Breast epithelium (tissue), 3 donors: ENCODE measurements at regions not wholly inside any gene's neighbourhood (a gene's known extent, or its start where the extent isn't known, plus 50 kb on each side); places are given as distances from the start of the nearest gene placed in this dataset.

Experiments used
- POLR2A ChIP-seq: fragments of 450-650 bp; IDR thresholded peaks from one replicate; pipeline ENCODE4 v1.6.1; 2016; ENCODE audit warnings: antibody characterized with exemption, mild to moderate bottlenecking, moderate library complexity
- POLR2AphosphoS5 ChIP-seq, 3 donors: sonication (generic); formaldehyde crosslinking; IDR thresholded peaks; one replicate each; pipeline ENCODE4 v1.6.1; 2017; ENCODE audit warnings: antibody characterized with exemption in 3 of 3
- TF ChIP-seq, protein P1 (sequence below), 3 donors: fragments of 450-650 bp; IDR thresholded peaks; one replicate each; pipeline ENCODE4 v1.5.1; 2016 to 2017; ENCODE audit warnings: antibody characterized with exemption in 3 of 3, mild to moderate bottlenecking in 3 of 3, moderate library complexity in 3 of 3

DNA sequence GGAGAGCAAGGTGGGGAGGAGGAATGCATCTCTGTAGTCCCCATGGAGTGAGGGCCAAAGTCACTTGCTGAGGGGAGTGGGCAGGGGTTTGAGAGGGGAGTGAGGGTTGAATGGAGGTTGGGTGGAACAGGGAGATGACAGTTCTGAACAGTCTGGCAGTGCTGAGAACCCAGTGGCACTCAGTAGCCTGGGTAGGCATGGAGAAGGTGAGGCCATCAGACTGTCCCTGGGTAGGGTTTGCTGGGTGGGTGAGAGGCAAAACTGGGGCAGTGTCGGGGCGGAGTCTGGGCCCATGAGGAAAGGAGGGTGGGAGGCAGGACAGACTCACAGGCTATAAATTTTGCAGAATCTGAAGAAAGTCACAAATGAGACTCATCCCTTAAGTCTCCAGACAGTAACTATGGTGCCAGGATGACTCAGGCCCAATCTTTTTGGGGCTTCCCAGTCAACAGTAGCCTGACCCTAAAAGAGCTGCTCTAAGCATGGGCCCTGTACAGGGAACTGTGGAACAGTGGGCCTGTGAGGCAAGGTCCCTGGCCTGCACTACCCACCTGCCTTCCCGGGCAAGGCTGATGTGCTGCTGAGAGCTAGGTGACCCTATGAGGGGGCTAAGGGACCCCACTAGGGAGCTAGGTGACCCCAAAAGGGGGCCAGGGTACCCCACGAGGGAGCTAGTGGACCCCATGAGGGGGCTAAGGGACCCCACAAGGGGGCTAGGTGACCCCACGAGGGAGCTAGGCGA, 51.0 kb upstream of the DMRTB1 start:
- TF ChIP-seq POLR2A = no peak
- TF ChIP-seq, protein P1, sequence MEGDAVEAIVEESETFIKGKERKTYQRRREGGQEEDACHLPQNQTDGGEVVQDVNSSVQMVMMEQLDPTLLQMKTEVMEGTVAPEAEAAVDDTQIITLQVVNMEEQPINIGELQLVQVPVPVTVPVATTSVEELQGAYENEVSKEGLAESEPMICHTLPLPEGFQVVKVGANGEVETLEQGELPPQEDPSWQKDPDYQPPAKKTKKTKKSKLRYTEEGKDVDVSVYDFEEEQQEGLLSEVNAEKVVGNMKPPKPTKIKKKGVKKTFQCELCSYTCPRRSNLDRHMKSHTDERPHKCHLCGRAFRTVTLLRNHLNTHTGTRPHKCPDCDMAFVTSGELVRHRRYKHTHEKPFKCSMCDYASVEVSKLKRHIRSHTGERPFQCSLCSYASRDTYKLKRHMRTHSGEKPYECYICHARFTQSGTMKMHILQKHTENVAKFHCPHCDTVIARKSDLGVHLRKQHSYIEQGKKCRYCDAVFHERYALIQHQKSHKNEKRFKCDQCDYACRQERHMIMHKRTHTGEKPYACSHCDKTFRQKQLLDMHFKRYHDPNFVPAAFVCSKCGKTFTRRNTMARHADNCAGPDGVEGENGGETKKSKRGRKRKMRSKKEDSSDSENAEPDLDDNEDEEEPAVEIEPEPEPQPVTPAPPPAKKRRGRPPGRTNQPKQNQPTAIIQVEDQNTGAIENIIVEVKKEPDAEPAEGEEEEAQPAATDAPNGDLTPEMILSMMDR (IDR thresholded peaks at IDR 0.05) = no peak
- TF ChIP-seq POLR2AphosphoS5 (IDR thresholded peaks at IDR 0.05) = no peak
